HepG2 (cell line): ENCODE measurements at regions not wholly inside any gene's neighbourhood (a gene's known extent, or its start where the extent isn't known, plus 50 kb on each side); places are given as distances from the start of the nearest gene placed in this dataset.

Source experiments
- BRF2 ChIP-seq: sonication (generic); formaldehyde crosslinking; IDR thresholded peaks from 2 replicates; pipeline ENCODE4 v1.8.1; 2022; ENCODE audit warnings: mild to moderate bottlenecking, missing genetic modification reagents
- ESRRA ChIP-seq: sonication (generic); formaldehyde crosslinking; IDR thresholded peaks from 2 replicates; pipeline ENCODE4 v1.5.1; 2020; ENCODE audit warnings: mild to moderate bottlenecking, low read depth, missing genetic modification reagents
- RAD21 ChIP-seq: fragments of 450-650 bp; formaldehyde crosslinking; IDR thresholded peaks from 2 replicates; pipeline ENCODE4 v1.5.0; 2020; ENCODE audit warnings: mild to moderate bottlenecking
- YY1 ChIP-seq: IDR thresholded peaks from 2 replicates; pipeline ENCODE4 v1.6.1; 2011; ENCODE audit warnings: low read length, low read depth, moderate library complexity, mild to moderate bottlenecking; ENCODE audit not compliant: insufficient read depth, insufficient replicate concordance
- ZNF138 ChIP-seq: sonication (generic); formaldehyde crosslinking; IDR thresholded peaks from 2 replicates; pipeline ENCODE4 v1.5.0; 2020; ENCODE audit warnings: mild to moderate bottlenecking, low read depth, missing genetic modification reagents

DNA sequence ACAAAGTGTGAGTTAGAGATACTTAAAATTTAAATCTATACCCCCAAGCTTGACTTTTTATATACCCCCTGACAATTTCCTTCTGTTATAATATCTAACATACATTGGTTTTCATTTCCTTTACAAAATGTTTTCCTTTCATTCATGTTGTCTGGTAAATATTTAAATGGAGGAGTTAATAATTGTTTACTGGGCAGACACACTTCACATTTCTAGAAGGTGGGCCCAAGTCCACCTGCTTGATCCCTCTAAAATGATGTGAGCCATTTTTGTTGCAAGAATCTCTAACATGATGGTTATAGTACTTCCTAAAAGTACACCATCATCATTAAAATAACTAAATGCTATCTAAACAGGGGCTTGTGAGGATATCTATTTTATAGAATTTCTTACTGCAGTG lies 155.9 kb downstream of the FAM174A start:
- TF ChIP-seq RAD21 (CRISPR knock-in tag), result no peak
- no peak for TF ChIP-seq BRF2 (CRISPR knock-in tag)
- TF ChIP-seq ZNF138 (CRISPR knock-in tag), result no peak
- TF ChIP-seq YY1, result no peak
- TF ChIP-seq ESRRA (CRISPR knock-in tag), result no peak
